ENCODE measurements at regions not wholly inside any gene's neighbourhood (a gene's known extent, or its start where the extent isn't known, plus 50 kb on each side); places are given as distances from the start of the nearest gene placed in this dataset.

GRCh38 chr10:71036297-71036966 is 148.1 kb upstream of the PCBD1 start:
- peaks cover 0 to 3% (median 0%) of the 10 kb centered on the region in 3 donors for H3K27me3 ChIP-seq (ENCODE audit: control insufficient read depth in 3 of 3, insufficient read depth in 3 of 3, low read length in 3 of 3)
- 68 to 80% (median 78%) methylated on average over 7 to 8 of the region's 8 CpGs for WGBS, 3 donors
- no peak for FAIRE-seq
- H3K4me3 ChIP-seq (ENCODE audit: low read depth in 1 of 3, low read length in 3 of 3), result no peak overlapping the region
- no peaks in the 10 kb centered on the region for H3K36me3 ChIP-seq (ENCODE audit: control insufficient read depth in 3 of 3, insufficient read depth in 2 of 3, low read depth in 1 of 3, low read length in 3 of 3)
- DNase-seq, result no peak
- no peak overlapping the region for H3K27ac ChIP-seq (ENCODE audit: low read depth in 1 of 3, low read length in 2 of 3)
- H3K4me1 ChIP-seq (ENCODE audit: control insufficient read depth in 3 of 3, insufficient read depth in 2 of 3, low read depth in 1 of 3, low read length in 2 of 3), result no peaks in the 10 kb centered on the region
- H3K9me3 ChIP-seq (ENCODE audit: control insufficient read depth in 2 of 2, insufficient read depth in 1 of 2, low read depth in 1 of 2, low read length in 1 of 2), result no peaks in the 10 kb centered on the region

DNA sequence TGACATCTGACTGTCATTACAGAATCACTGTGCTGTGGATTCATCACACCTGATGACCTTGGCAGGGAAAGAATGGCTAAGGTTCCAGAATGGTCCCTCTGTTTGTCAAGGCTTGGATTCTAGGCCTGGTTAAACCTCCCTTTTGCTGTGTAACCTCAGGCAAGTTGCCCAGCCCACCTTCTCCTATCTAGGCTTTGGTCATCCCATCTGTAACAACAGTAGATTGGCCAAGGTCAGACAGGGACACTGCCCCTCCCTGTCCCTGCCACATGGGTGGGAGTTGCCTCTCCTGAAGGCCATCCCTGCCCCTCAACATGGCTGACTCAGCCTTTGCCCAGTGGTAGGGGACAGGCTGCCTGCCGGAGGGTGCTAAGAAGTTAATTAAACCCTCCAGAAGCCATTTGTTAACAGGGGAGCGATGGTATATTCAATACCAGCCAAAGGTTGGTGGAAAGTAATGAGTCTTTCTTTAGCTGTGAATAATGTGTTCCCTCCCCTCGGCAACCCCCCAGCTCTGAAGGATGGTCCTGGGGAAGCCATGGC is 149.8 kb upstream of the PCBD1 start:
- H3K4me3 ChIP-seq (ENCODE audit: low read depth in 1 of 3, low read length in 3 of 3), result no peak overlapping the region
- DNase-seq, result no peak
- 56 to 76% (median 60%) methylated on average over 3 of the region's 3 CpGs for WGBS, 3 donors
- H3K27me3 ChIP-seq (ENCODE audit: control insufficient read depth in 3 of 3, insufficient read depth in 3 of 3, low read length in 3 of 3), result peaks cover 0 to 8% (median 0%) of the 10 kb centered on the region in 3 donors
- no peaks in the 10 kb centered on the region for H3K4me1 ChIP-seq (ENCODE audit: control insufficient read depth in 3 of 3, insufficient read depth in 2 of 3, low read depth in 1 of 3, low read length in 2 of 3)
- H3K36me3 ChIP-seq (ENCODE audit: control insufficient read depth in 3 of 3, insufficient read depth in 2 of 3, low read depth in 1 of 3, low read length in 3 of 3), result no peaks in the 10 kb centered on the region
- H3K9me3 ChIP-seq (ENCODE audit: control insufficient read depth in 2 of 2, insufficient read depth in 1 of 2, low read depth in 1 of 2, low read length in 1 of 2), result no peaks in the 10 kb centered on the region
- H3K27ac ChIP-seq (ENCODE audit: low read depth in 1 of 3, low read length in 2 of 3), result no peak overlapping the region
- FAIRE-seq, result no peak

GRCh38 chr10:71038921-71039320 is 150.6 kb upstream of the PCBD1 start:
- DNase-seq, result no peak
- peaks cover 0 to 9% (median 0%) of the 10 kb centered on the region in 3 donors for H3K27me3 ChIP-seq (ENCODE audit: control insufficient read depth in 3 of 3, insufficient read depth in 3 of 3, low read length in 3 of 3)
- 81 to 92% (median 88%) methylated on average over 2 of the region's 2 CpGs for WGBS, 3 donors
- no peaks in the 10 kb centered on the region for H3K4me1 ChIP-seq (ENCODE audit: control insufficient read depth in 3 of 3, insufficient read depth in 2 of 3, low read depth in 1 of 3, low read length in 2 of 3)
- no peak overlapping the region for H3K4me3 ChIP-seq (ENCODE audit: low read depth in 1 of 3, low read length in 3 of 3)
- no peak for FAIRE-seq
- no peak overlapping the region for H3K27ac ChIP-seq (ENCODE audit: low read depth in 1 of 3, low read length in 2 of 3)
- H3K9me3 ChIP-seq (ENCODE audit: control insufficient read depth in 2 of 2, insufficient read depth in 1 of 2, low read depth in 1 of 2, low read length in 1 of 2), result no peaks in the 10 kb centered on the region
- H3K36me3 ChIP-seq (ENCODE audit: control insufficient read depth in 3 of 3, insufficient read depth in 2 of 3, low read depth in 1 of 3, low read length in 3 of 3), result no peaks in the 10 kb centered on the region

- WGBS, 3 donors, result 42 to 78% (median 49%) methylated on average over 9 of the region's 9 CpGs
These were observed 151.2 kb upstream of the PCBD1 start for GRCh38 chr10:71039551-71039950.

DNA sequence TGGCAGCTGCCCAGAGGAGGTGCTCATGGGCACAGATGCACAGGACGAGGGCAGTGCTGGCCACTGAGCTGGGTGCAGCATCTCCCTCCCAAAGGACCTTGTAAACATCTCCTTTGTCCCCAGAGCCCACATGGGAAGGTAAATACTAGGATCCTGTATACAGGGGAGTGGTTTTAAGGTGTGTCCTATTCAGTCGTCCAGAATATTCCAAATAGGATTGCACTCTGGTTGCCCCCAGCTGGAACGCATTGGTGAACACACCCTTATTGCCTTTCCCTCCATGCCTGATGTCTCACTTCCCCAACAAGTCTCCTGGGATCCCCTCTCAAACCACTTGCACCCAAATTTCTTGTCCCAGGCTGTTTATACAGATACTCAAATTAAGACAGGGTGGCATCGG is 152.0 kb upstream of the PCBD1 start:
- WGBS, 3 donors, result 33 to 55% (median 39%) methylated on average over 4 of the region's 4 CpGs
- Histone ChIP-seq H3K9me3 (ENCODE audit: control insufficient read depth in 2 of 2, insufficient read depth in 1 of 2, low read depth in 1 of 2, low read length in 1 of 2) (no peaks in the 10 kb centered on the region), H3K36me3 (ENCODE audit: control insufficient read depth in 3 of 3, insufficient read depth in 2 of 3, low read depth in 1 of 3, low read length in 3 of 3) (no peaks in the 10 kb centered on the region), H3K27me3 (ENCODE audit: control insufficient read depth in 3 of 3, insufficient read depth in 3 of 3, low read length in 3 of 3) (peaks cover 0 to 9% (median 0%) of the 10 kb centered on the region in 3 donors), H3K27ac (ENCODE audit: low read depth in 1 of 3, low read length in 2 of 3) (no peak overlapping the region), H3K4me3 (ENCODE audit: low read depth in 1 of 3, low read length in 3 of 3) (no peak overlapping the region), H3K4me1 (ENCODE audit: control insufficient read depth in 3 of 3, insufficient read depth in 2 of 3, low read depth in 1 of 3, low read length in 2 of 3) (peaks cover 0 to 3% (median 0%) of the 10 kb centered on the region in 3 donors)
- DNase-seq, result no peak
- FAIRE-seq, result no peak

More at GRCh38 chr10:71039551-71039950, 151.2 kb upstream of the PCBD1 start:
- no peak for DNase-seq
- Histone ChIP-seq H3K4me3 (ENCODE audit: low read depth in 1 of 3, low read length in 3 of 3) (no peak overlapping the region), H3K9me3 (ENCODE audit: control insufficient read depth in 2 of 2, insufficient read depth in 1 of 2, low read depth in 1 of 2, low read length in 1 of 2) (no peaks in the 10 kb centered on the region), H3K27ac (ENCODE audit: low read depth in 1 of 3, low read length in 2 of 3) (no peak overlapping the region), H3K36me3 (ENCODE audit: control insufficient read depth in 3 of 3, insufficient read depth in 2 of 3, low read depth in 1 of 3, low read length in 3 of 3) (no peaks in the 10 kb centered on the region), H3K27me3 (ENCODE audit: control insufficient read depth in 3 of 3, insufficient read depth in 3 of 3, low read length in 3 of 3) (peaks cover 0 to 9% (median 0%) of the 10 kb centered on the region in 3 donors), H3K4me1 (ENCODE audit: control insufficient read depth in 3 of 3, insufficient read depth in 2 of 3, low read depth in 1 of 3, low read length in 2 of 3) (no peaks in the 10 kb centered on the region)
- FAIRE-seq, result no peak

GRCh38 chr10:71040846-71041605 is 152.7 kb upstream of the PCBD1 start:
- WGBS, 3 donors, result 51 to 73% (median 61%) methylated on average over 20 of the region's 20 CpGs
- H3K27ac ChIP-seq (ENCODE audit: low read depth in 1 of 3, low read length in 2 of 3), result no peak overlapping the region

GRCh38 chr10:71042216-71042615 is 153.9 kb upstream of the PCBD1 start:
- FAIRE-seq, result no peak
- DNase-seq, result no peak
- H3K4me1 ChIP-seq (ENCODE audit: control insufficient read depth in 3 of 3, insufficient read depth in 2 of 3, low read depth in 1 of 3, low read length in 2 of 3), result peaks cover 0 to 3% (median 0%) of the 10 kb centered on the region in 3 donors
- no peaks in the 10 kb centered on the region for H3K9me3 ChIP-seq (ENCODE audit: control insufficient read depth in 2 of 2, insufficient read depth in 1 of 2, low read depth in 1 of 2, low read length in 1 of 2)
- H3K36me3 ChIP-seq (ENCODE audit: control insufficient read depth in 3 of 3, insufficient read depth in 2 of 3, low read depth in 1 of 3, low read length in 3 of 3), result no peaks in the 10 kb centered on the region
- H3K27ac ChIP-seq (ENCODE audit: low read depth in 1 of 3, low read length in 2 of 3), result no peak overlapping the region
- peaks cover 0 to 9% (median 0%) of the 10 kb centered on the region in 3 donors for H3K27me3 ChIP-seq (ENCODE audit: control insufficient read depth in 3 of 3, insufficient read depth in 3 of 3, low read length in 3 of 3)
- 34 to 63% (median 37%) methylated on average over 4 of the region's 4 CpGs for WGBS, 3 donors
- H3K4me3 ChIP-seq (ENCODE audit: low read depth in 1 of 3, low read length in 3 of 3), result no peak overlapping the region

More at GRCh38 chr10:71040846-71041605, 152.7 kb upstream of the PCBD1 start:
- Histone ChIP-seq H3K4me1 (ENCODE audit: control insufficient read depth in 3 of 3, insufficient read depth in 2 of 3, low read depth in 1 of 3, low read length in 2 of 3) (peaks cover 0 to 3% (median 0%) of the 10 kb centered on the region in 3 donors), H3K4me3 (ENCODE audit: low read depth in 1 of 3, low read length in 3 of 3) (no peak overlapping the region), H3K9me3 (ENCODE audit: control insufficient read depth in 2 of 2, insufficient read depth in 1 of 2, low read depth in 1 of 2, low read length in 1 of 2) (no peaks in the 10 kb centered on the region), H3K36me3 (ENCODE audit: control insufficient read depth in 3 of 3, insufficient read depth in 2 of 3, low read depth in 1 of 3, low read length in 3 of 3) (no peaks in the 10 kb centered on the region), H3K27me3 (ENCODE audit: control insufficient read depth in 3 of 3, insufficient read depth in 3 of 3, low read length in 3 of 3) (peaks cover 0 to 9% (median 0%) of the 10 kb centered on the region in 3 donors)
- no peak for DNase-seq
- no peak for FAIRE-seq

DNA sequence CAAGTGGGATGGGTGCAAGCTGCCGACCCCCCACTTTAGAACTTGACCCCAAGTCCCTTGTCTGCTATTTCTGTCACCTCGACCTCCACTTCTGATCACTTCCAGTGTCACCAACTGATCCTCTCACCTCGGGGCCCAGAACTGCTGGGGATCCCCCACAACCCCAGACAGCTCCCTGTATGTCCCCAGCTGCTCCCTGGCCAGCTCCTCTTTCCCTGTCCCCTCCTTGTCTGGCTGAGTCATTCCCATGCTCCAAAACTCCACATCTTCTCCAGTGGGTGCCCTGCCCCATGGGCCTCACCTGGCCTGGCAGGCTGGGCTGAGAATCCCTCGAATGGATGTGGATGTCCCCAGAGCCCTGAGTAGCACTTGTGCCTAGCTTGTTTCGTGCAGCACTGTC is 154.3 kb upstream of the PCBD1 start:
- DNase-seq (no peak), FAIRE-seq (no peak)
- Histone ChIP-seq H3K27me3 (ENCODE audit: control insufficient read depth in 3 of 3, insufficient read depth in 3 of 3, low read length in 3 of 3) (peaks cover 0 to 9% (median 0%) of the 10 kb centered on the region in 3 donors), H3K4me1 (ENCODE audit: control insufficient read depth in 3 of 3, insufficient read depth in 2 of 3, low read depth in 1 of 3, low read length in 2 of 3) (peaks cover 0 to 3% (median 0%) of the 10 kb centered on the region in 3 donors), H3K4me3 (ENCODE audit: low read depth in 1 of 3, low read length in 3 of 3) (no peak overlapping the region), H3K9me3 (ENCODE audit: control insufficient read depth in 2 of 2, insufficient read depth in 1 of 2, low read depth in 1 of 2, low read length in 1 of 2) (no peaks in the 10 kb centered on the region), H3K27ac (ENCODE audit: low read depth in 1 of 3, low read length in 2 of 3) (no peak overlapping the region), H3K36me3 (ENCODE audit: control insufficient read depth in 3 of 3, insufficient read depth in 2 of 3, low read depth in 1 of 3, low read length in 3 of 3) (no peaks in the 10 kb centered on the region)
- 36 to 72% (median 55%) methylated on average over 5 of the region's 5 CpGs for WGBS, 3 donors
